T-helper 2 cell treated with Interferon-gamma antibody and Interleukin-4, amounts not matched to agents 5 μg/mL and 100 μg/mL, for 36 hours (primary cell): ENCODE measurements at regions not wholly inside any gene's neighbourhood (a gene's known extent, or its start where the extent isn't known, plus 50 kb on each side); places are given as distances from the start of the nearest gene placed in this dataset.

Source experiments
- DNase-seq: peaks from one replicate; pipeline ENCODE4 v3.0.0; 2021; ENCODE audit warnings: low spot score
- H3K27ac Mint-ChIP-seq: one replicate; pipeline ENCODE4 v1.8.0; 2021; ENCODE audit warnings: mild to moderate bottlenecking, mixed read lengths
- H3K27me3 Mint-ChIP-seq: one replicate; pipeline ENCODE4 v1.8.0; 2021; ENCODE audit warnings: low read depth, mixed read lengths
- H3K36me3 Mint-ChIP-seq: one replicate; pipeline ENCODE4 v1.8.0; 2021; ENCODE audit warnings: low read depth, mixed read lengths
- H3K4me1 Mint-ChIP-seq: one replicate; pipeline ENCODE4 v1.8.0; 2021; ENCODE audit warnings: low read depth, mixed read lengths
- H3K4me3 Mint-ChIP-seq: one replicate; pipeline ENCODE4 v1.8.0; 2022; ENCODE audit warnings: mild to moderate bottlenecking, moderate library complexity, mixed read lengths
- H3K9me3 Mint-ChIP-seq: one replicate; pipeline ENCODE4 v1.8.0; 2021; ENCODE audit warnings: mixed read lengths

DNA sequence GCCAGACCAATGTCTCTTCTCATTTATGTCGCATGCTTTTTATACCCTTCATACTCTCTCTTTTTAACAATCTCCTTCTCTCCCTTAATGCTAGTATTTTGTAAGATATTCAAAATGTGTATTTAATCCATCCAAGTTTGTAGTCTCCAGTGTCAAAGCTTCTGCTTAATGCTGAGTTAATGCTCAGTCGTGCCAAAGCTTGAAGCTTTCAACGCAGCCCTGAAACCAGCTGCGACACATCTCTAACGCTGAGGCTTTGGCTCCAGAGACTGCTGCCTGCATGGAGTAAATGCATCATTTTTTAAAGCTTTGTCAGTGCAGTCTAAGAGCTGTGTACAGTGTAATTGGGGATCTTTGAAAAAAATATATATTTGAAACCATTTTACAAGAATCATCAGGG, 2108.8 kb upstream of the PIK3C3 start:
- H3K27me3 Mint-ChIP-seq = peaks cover 10% of the 10 kb centered on the region
- DNase-seq = no peak

DNA sequence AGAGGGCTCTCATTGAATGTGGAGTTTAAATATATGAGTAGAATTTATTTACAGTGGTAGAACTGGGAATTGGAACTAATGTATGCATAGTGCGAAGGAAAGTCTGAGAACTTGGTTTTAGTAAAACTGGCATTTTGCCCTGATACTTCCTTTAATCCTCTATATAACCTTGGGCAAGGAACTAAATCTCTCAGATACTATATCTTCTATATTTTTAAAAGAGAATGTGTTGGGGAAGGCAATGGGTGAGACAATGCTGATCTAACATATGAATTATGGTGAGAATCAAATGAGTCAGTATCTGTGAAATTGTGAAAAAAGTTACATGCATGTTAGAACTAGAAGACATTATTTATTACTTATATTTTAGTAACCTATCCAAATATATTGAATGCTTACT, 2109.4 kb upstream of the PIK3C3 start:
- no peak overlapping the region for H3K27ac Mint-ChIP-seq
- no peaks in the 10 kb centered on the region for H3K9me3 Mint-ChIP-seq
- no peaks in the 10 kb centered on the region for H3K4me1 Mint-ChIP-seq
- no peak for DNase-seq
- H3K4me3 Mint-ChIP-seq = no peak overlapping the region
- peaks cover 10% of the 10 kb centered on the region for H3K27me3 Mint-ChIP-seq
- H3K36me3 Mint-ChIP-seq = no peaks in the 10 kb centered on the region

More for the DNA sequence above, 2108.8 kb upstream of the PIK3C3 start:
- Mint-ChIP-seq H3K27ac (no peak overlapping the region), H3K4me1 (no peaks in the 10 kb centered on the region), H3K9me3 (peaks cover 2% of the 10 kb centered on the region), H3K4me3 (no peak overlapping the region), H3K36me3 (no peaks in the 10 kb centered on the region)

DNA sequence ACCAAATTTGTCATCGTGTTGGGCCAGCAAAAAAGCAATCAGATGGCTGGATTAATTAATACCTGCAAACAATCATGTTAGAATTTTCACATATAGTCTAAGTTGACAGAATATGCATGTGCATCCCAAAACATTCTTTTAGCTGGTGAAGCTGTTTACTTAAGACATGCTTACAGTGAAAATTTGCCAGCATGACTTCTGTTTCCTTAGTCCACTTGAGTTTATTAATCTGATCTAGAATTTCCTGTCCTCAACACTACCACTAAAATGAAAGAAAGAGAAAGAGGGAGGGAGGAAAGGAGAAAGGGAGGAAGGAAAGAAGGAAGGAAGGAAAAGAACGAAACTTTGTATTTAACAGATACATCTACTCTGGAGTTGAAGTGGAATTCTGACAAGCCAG, 2109.9 kb upstream of the PIK3C3 start:
- no peaks in the 10 kb centered on the region for H3K36me3 Mint-ChIP-seq
- H3K27me3 Mint-ChIP-seq = peaks cover 10% of the 10 kb centered on the region
- no peaks in the 10 kb centered on the region for H3K9me3 Mint-ChIP-seq
- H3K4me3 Mint-ChIP-seq = no peak overlapping the region
- no peaks in the 10 kb centered on the region for H3K4me1 Mint-ChIP-seq
- DNase-seq = no peak
- H3K27ac Mint-ChIP-seq = no peak overlapping the region

DNA sequence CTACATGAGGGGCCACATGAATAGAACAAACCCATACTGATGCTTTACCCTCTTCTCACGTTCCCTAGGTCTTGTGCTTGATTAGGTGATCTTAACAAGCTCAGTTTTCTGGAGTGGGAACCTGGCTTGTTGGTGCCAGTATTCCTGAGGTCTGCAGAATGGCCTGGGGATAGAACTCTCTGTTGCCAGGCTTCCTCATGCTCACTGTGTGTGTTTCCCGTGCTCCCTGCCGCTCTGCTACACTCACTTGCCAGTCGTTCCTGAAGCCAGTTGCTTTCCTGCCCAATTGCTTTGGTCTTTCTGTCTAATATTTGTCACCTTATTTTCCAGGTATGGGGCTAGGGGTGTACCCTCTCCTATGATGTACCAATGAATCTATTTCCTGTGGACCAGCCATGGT, 2111.5 kb upstream of the PIK3C3 start:
- no peak overlapping the region for H3K4me3 Mint-ChIP-seq
- no peaks in the 10 kb centered on the region for H3K4me1 Mint-ChIP-seq
- H3K36me3 Mint-ChIP-seq = no peaks in the 10 kb centered on the region
- no peak for DNase-seq
- no peak overlapping the region for H3K27ac Mint-ChIP-seq
- peaks cover 13% of the 10 kb centered on the region for H3K27me3 Mint-ChIP-seq
- H3K9me3 Mint-ChIP-seq = no peaks in the 10 kb centered on the region

DNA sequence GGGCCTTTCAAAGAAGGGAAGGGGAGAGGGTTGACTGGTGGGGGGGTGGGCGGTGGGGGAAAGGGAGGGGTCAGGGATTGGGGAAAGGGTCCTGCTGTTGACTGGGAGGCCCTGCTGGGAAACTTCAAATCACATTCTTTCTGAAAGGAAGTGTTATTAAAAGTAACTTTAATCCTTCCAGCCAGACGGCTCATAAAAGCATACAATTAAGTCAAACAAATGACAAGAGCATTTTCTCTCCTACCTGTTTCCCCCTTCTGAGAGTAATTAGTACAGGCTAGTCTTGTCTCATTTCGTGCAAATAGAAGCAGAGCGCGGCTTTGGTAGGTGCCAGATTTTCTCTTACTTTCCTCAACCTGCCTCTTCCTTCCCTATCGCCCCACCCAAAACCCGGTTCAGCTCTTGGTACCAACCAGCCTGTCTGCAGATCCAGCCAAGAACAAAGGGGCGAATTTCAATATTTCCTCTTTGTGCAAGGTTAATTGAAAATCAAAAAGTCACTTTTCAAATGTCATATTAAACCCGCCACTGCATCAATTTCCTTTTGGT, 2112.6 kb upstream of the PIK3C3 start:
- no peak overlapping the region for H3K27ac Mint-ChIP-seq
- H3K9me3 Mint-ChIP-seq = no peaks in the 10 kb centered on the region
- H3K36me3 Mint-ChIP-seq = no peaks in the 10 kb centered on the region
- no peak overlapping the region for H3K4me3 Mint-ChIP-seq
- no peaks in the 10 kb centered on the region for H3K4me1 Mint-ChIP-seq
- no peak for DNase-seq
- H3K27me3 Mint-ChIP-seq = peaks cover 13% of the 10 kb centered on the region

DNA sequence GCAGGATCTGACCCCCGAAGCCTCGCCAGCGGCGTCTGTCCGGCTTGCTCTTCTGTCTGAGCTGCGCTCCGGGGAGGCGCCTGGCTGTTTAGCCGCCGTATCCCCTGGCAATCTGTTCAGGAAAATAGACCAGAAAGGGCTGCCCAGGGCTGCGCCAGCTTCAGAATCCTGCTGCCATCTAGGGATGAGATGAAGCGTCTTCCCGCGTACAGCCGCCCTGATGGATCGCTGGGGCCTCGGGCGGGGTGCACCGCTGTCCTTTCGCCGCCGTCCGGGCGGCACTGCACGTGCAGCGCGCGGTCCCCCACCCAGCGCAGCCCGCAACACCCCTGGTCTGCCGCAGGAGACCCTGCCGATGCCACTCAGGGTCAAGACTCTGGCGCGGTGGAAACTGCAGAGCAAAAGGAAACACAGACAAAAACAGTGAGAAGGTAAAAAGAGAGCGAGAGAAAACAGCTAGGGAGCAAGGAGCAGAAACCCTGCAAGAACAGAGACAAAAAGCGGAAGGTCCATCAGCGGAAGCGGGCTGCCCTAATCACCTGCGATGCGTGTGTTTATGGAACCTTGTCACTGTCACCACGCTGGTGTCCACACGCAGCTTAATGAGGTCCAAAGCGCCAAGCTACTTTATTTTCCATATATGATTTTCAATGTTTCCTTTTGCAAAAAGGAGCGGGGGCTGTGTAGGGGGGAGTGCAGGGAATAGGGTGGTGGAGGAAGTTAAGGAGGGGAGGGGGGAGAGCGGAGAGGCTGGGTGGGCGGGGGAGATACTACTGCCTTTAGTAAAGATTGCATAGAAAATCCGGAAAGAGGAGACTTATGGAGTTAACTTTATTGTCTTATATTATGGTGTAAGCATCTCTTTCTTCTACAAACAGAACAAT, 2113.3 kb upstream of the PIK3C3 start:
- Mint-ChIP-seq H3K9me3 (no peaks in the 10 kb centered on the region), H3K27ac (no peak overlapping the region), H3K27me3 (peaks cover 13% of the 10 kb centered on the region), H3K36me3 (no peaks in the 10 kb centered on the region), H3K4me3 (no peak overlapping the region), H3K4me1 (no peaks in the 10 kb centered on the region)
- DNase-seq = no peak

DNA sequence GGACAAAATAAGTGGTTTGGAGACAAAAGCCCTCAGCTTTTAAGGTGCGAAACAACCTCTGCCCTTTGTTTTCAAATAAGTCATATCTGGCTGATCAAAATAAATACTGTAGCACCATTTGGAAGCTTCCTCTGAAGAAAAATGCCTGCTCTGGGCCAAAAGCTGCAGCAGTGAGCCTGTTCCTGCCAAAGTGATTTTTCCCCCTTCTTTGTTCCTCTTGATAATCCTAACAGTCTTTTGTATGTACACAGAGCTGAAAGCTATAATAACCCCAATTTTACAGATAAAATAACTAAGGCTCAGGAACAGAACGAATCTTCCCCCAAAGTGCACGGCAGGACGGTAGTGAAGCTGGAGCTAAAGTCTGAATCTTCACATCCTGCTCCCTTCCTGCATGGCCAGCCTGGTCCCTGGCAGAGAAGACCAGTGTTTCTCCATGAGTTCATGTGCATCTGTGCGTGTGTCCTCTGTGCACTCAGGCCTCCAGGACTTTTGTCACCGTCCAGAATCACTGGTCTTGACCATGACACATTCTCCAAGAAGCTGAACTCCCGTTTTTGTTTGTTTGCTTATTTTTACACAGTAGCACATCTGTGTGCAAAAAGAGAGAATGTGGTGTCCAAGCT, 2114.1 kb upstream of the PIK3C3 start:
- Mint-ChIP-seq H3K36me3 (no peaks in the 10 kb centered on the region), H3K27ac (no peak overlapping the region), H3K4me1 (no peaks in the 10 kb centered on the region), H3K9me3 (no peaks in the 10 kb centered on the region), H3K4me3 (no peak overlapping the region), H3K27me3 (peaks cover 13% of the 10 kb centered on the region)
- no peak for DNase-seq

DNA sequence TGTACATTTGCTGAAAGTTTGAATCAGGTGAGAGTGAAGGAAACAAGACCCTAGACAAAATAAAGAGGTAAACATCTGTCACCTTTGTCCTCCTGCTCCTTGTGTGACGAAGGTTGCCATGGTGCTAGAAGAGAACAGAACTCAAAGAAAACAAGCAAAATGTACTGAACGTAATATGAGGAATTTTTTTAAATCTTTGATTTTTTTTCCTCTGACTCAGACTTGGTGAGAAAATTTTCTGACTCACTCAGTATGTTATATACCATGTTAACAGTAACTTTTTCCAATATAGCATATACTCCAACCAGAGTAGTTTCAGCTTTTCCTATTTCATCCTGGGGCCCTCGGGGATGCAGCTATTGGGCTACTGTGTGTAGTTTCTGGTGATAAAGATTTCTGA, 2114.6 kb upstream of the PIK3C3 start:
- Mint-ChIP-seq H3K9me3 (no peaks in the 10 kb centered on the region), H3K4me1 (no peaks in the 10 kb centered on the region), H3K4me3 (no peak overlapping the region), H3K27ac (no peak overlapping the region), H3K27me3 (peaks cover 13% of the 10 kb centered on the region), H3K36me3 (no peaks in the 10 kb centered on the region)
- DNase-seq = no peak

DNA sequence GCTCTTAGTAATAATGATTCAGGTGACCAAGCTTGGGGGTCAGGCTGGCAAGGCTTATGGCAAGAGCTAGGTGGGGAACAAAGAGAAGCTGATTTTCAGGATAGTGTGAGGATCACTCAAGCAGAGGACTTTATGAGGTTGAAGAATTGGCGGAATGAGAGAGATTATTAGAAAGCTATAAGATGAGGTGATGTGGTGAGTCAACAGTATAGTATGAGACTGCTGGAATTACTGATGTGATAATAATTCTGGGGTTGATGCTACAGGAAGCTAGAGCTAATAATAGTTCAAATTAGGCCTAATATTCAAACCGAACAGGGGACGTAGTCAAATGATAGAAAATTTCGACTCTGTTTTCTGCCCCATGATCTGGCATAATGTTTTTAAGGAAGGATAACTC, 2115.3 kb upstream of the PIK3C3 start:
- no peaks in the 10 kb centered on the region for H3K36me3 Mint-ChIP-seq
- no peak for DNase-seq
- peaks cover 13% of the 10 kb centered on the region for H3K27me3 Mint-ChIP-seq
- no peaks in the 10 kb centered on the region for H3K4me1 Mint-ChIP-seq
- H3K9me3 Mint-ChIP-seq = no peaks in the 10 kb centered on the region
- H3K4me3 Mint-ChIP-seq = no peak overlapping the region
- H3K27ac Mint-ChIP-seq = no peak overlapping the region

DNA sequence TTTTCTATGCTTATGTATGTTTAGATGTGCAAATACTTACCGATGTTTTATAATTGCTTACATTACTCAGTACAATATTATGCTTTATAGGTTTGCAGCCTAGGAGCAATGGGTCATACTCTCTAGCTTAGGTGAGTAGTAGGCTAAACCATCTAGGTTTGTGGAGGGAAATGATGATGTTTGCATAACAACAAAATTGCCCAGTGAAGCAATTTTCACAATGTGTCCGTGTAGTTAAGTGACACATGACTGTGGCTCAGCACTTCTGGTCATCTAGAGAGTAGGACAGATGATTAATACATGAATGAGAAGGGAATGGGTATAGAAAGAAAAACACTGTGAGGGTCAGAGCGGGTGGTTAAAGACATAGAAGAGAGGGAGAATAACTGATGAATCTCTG, 2116.2 kb upstream of the PIK3C3 start:
- no peaks in the 10 kb centered on the region for H3K36me3 Mint-ChIP-seq
- no peaks in the 10 kb centered on the region for H3K4me1 Mint-ChIP-seq
- H3K4me3 Mint-ChIP-seq = no peak overlapping the region
- H3K27me3 Mint-ChIP-seq = peaks cover 13% of the 10 kb centered on the region
- H3K9me3 Mint-ChIP-seq = no peaks in the 10 kb centered on the region
- DNase-seq = no peak
- H3K27ac Mint-ChIP-seq = no peak overlapping the region

DNA sequence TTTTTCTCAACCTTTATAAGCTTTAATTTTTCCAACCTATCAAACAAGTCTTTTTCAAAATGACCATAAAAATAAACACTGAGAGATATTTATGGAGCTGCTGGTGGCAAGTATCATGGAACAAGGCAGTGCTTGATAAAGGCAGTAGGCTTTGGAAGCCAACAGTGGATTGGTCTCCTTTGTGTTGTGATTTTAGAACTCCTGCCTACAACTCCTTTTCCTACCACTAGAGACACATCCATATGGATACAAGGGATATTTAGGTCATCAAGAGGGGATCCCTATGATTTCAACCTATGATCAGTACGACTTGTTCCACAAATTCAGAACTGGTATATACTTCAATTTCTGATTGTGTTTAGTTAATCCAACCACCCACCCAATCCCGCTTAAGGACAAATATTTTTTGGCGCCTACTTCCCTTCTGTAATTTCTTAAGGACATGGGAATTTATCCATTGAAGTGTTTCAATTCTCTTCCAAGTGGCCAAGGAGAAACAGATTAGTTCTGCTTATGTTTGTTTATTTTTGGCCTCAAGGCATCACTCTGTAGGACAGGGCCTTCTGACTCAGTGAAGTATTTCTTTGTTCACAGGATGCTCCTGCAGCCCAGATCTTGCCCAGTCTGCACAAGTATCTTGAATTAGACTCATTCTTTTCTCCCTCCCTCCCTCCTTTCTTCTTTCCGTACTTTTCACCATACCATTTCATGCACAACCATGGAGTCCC, 2119.6 kb upstream of the PIK3C3 start:
- Mint-ChIP-seq H3K4me1 (no peaks in the 10 kb centered on the region), H3K27ac (no peak overlapping the region), H3K9me3 (no peaks in the 10 kb centered on the region), H3K27me3 (peaks cover 3% of the 10 kb centered on the region), H3K36me3 (no peaks in the 10 kb centered on the region), H3K4me3 (no peak overlapping the region)
- DNase-seq = no peak

DNA sequence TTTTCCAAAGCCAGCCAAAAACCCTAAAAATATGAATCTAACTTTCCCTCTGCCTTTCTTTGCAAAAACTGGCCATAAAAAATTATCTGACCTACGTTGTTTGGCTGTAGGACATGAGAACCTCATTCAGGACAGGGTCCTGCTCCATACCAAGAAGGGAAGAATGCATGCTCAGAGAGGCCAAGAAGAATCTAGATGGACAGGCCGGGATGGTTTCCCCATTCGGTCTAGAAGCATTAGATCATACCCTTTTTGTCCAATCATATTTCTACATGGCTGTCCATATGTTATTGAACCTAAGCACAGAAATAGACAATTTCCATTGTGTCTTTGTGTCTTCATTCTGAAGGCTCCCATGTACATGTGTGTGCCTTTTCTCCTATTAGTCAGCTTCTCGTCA, 2120.4 kb upstream of the PIK3C3 start:
- Mint-ChIP-seq H3K27ac (no peak overlapping the region), H3K4me1 (no peaks in the 10 kb centered on the region), H3K36me3 (no peaks in the 10 kb centered on the region), H3K27me3 (peaks cover 3% of the 10 kb centered on the region), H3K9me3 (no peaks in the 10 kb centered on the region), H3K4me3 (no peak overlapping the region)
- DNase-seq = no peak

DNA sequence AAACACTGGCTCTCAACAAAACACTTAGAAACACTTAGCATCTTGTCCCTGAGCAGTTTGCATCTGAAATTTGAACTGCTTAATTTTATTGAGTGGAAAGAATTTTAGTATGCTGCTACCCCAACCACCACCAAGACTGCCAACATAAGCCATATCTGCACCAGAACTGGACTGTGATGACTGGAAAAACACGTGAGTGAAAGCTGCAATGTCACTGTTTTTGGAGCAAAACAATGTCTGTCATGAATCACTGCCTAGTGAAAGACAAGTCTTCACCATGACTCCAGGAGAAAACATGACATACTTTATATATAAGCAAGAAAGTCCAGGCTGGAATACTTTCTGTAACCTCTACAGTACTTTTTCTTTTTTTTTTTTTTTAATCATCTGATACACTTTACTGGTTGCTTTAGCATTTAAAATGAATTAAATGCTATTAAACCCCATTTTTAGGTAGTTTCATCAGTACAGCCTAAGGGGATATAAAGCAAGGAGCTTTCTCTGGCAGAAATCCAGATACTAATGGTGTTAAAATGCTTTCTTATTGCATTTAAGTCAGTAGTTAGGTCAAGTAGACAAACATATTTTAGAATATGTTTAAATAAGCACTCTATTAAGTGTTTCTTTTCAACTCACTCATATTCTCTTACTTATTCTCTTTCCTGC, 2129.4 kb upstream of the PIK3C3 start:
- Mint-ChIP-seq H3K27me3 (no peaks in the 10 kb centered on the region), H3K27ac (no peak overlapping the region), H3K36me3 (no peaks in the 10 kb centered on the region), H3K9me3 (no peaks in the 10 kb centered on the region), H3K4me3 (no peak overlapping the region), H3K4me1 (no peaks in the 10 kb centered on the region)
- no peak for DNase-seq
